Right atrium auricular region (tissue), 2 donors: ENCODE measurements at regions not wholly inside any gene's neighbourhood (a gene's known extent, or its start where the extent isn't known, plus 50 kb on each side); places are given as distances from the start of the nearest gene placed in this dataset.

Source experiments
- DNase-seq: peaks from one replicate; pipeline ENCODE4 v3.0.0-alpha.2; 2019; ENCODE audit warnings: low spot score
- H3K27ac ChIP-seq, 2 donors: fragments of 200-600 bp; sonication (generic); 1 replicate in 1 of 2; 2 replicates in 1 of 2; pipeline ENCODE4 v1.5.1; 2016 to 2019
- H3K27me3 ChIP-seq, 2 donors: fragments of 200-600 bp; sonication (generic); one replicate each; pipeline versions ENCODE4 v1.5.1 to v1.6.0; 2017 to 2019
- H3K36me3 ChIP-seq: fragments of 200-600 bp; sonication (generic); one replicate; pipeline ENCODE4 v1.5.1; 2016
- H3K4me1 ChIP-seq, 2 donors: fragments of 200-600 bp; sonication (generic); one replicate each; pipeline versions ENCODE4 v1.5.1 to v1.6.0; 2017 to 2019
- H3K4me3 ChIP-seq, 2 donors: fragments of 200-600 bp; sonication (generic); 1 replicate in 1 of 2; 2 replicates in 1 of 2; pipeline ENCODE4 v1.5.1; 2017 to 2019; ENCODE audit warnings: mild to moderate bottlenecking in 1 of 2, moderate library complexity in 1 of 2
- H3K9me3 ChIP-seq, 2 donors: fragments of 200-600 bp; sonication (generic); one replicate each; pipeline ENCODE4 v1.5.1; 2019
- TF ChIP-seq, protein P1 (sequence below), 2 donors: fragments of 200-600 bp; sonication (generic); IDR thresholded peaks; one replicate each; pipeline ENCODE4 v1.5.1; 2019; ENCODE audit warnings: antibody characterized with exemption in 2 of 2

DNA sequence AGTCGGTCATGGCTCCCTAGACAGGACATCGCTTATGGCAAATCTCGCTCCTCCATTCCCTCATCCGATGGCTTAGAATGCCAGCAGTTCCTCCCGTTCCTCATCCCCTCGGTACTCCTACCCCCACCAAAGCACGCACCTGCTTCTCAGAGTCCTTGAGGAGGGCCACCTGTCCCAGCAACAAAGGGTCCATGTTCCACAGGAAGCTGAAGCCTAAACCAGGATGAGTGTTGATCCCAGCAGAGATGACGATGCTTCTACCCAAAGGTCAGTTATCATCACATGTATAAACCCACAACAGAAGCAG is 111.2 kb downstream of the THBS2 start:
- H3K9me3 ChIP-seq: no peaks in the 10 kb centered on the region
- no peaks in the 10 kb centered on the region for H3K27me3 ChIP-seq
- TF ChIP-seq, protein P1, sequence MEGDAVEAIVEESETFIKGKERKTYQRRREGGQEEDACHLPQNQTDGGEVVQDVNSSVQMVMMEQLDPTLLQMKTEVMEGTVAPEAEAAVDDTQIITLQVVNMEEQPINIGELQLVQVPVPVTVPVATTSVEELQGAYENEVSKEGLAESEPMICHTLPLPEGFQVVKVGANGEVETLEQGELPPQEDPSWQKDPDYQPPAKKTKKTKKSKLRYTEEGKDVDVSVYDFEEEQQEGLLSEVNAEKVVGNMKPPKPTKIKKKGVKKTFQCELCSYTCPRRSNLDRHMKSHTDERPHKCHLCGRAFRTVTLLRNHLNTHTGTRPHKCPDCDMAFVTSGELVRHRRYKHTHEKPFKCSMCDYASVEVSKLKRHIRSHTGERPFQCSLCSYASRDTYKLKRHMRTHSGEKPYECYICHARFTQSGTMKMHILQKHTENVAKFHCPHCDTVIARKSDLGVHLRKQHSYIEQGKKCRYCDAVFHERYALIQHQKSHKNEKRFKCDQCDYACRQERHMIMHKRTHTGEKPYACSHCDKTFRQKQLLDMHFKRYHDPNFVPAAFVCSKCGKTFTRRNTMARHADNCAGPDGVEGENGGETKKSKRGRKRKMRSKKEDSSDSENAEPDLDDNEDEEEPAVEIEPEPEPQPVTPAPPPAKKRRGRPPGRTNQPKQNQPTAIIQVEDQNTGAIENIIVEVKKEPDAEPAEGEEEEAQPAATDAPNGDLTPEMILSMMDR (IDR thresholded peaks at IDR 0.05): no peak
- H3K4me3 ChIP-seq: no peak overlapping the region
- H3K4me1 ChIP-seq: peaks cover 0 to 15% of the 10 kb centered on the region in 2 donors
- H3K36me3 ChIP-seq: no peaks in the 10 kb centered on the region
- DNase-seq: no peak
- peak overlapping the region; percentile 49 to 60 for H3K27ac ChIP-seq

- DNase-seq: peak; percentile 77
- TF ChIP-seq, protein P1 (IDR thresholded peaks at IDR 0.05): no peak
- Histone ChIP-seq H3K4me3 (no peak overlapping the region), H3K27ac (peak overlapping the region; percentile 52 to 60), H3K36me3 (no peaks in the 10 kb centered on the region), H3K27me3 (no peaks in the 10 kb centered on the region), H3K4me1 (peaks cover 0 to 15% of the 10 kb centered on the region in 2 donors), H3K9me3 (no peaks in the 10 kb centered on the region)
These were observed 111.7 kb downstream of the THBS2 start for GRCh38 chr6:169141671-169142537.

GRCh38 chr6:169140986-169141495 is 112.6 kb downstream of the THBS2 start:
- Histone ChIP-seq H3K36me3 (no peaks in the 10 kb centered on the region), H3K4me3 (no peak overlapping the region), H3K27me3 (no peaks in the 10 kb centered on the region), H3K9me3 (no peaks in the 10 kb centered on the region), H3K4me1 (peaks cover 0 to 15% of the 10 kb centered on the region in 2 donors), H3K27ac (peak overlapping the region; percentile 52 to 60)
- TF ChIP-seq, protein P1 (IDR thresholded peaks at IDR 0.05): no peak
- no peak for DNase-seq

DNA sequence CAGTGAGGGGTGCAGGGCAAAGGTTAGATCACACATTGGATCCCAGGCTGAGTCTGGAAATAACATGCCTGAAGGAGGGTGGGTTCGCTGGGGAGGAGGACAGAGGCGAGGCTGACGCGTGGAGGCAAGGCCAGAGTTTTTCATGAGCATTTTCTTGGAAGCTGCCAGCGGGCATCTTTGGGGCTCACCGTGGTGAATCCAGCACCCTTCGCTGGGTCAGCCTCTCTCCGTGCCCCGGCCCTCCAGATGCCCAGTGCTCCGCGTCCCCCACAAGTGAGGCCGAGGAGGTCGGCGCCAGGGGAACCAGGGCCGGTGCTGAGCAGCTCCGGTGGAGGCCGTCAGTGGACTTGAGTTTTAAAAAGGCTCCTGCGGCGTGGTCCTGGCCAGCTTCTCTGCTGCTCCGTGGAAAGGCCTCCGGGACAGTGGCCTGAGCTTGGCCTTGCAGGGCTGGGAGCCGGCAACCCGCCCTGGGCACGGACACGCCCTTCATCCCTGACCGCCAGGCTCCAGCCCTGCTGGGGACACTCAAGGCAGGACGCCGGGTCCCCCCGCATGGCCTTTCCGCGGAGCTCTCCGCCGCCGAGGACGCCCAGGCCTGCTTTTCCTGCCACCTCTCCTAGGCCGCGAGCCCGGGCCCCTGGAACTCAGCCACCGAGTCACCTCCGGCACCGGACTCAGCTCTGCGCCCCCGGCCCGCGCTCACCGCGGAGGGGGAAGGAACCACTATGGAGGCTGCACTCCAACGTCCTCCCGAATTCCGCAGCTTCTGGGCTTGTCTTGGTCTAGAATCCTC is 114.3 kb downstream of the THBS2 start:
- no peak overlapping the region for H3K27ac ChIP-seq
- H3K9me3 ChIP-seq: no peaks in the 10 kb centered on the region
- DNase-seq: no peak
- no peaks in the 10 kb centered on the region for H3K27me3 ChIP-seq
- H3K4me3 ChIP-seq: no peak overlapping the region
- peaks cover 0 to 15% of the 10 kb centered on the region in 2 donors for H3K4me1 ChIP-seq
- TF ChIP-seq, protein P1 (IDR thresholded peaks at IDR 0.05): no peak
- H3K36me3 ChIP-seq: no peaks in the 10 kb centered on the region

DNA sequence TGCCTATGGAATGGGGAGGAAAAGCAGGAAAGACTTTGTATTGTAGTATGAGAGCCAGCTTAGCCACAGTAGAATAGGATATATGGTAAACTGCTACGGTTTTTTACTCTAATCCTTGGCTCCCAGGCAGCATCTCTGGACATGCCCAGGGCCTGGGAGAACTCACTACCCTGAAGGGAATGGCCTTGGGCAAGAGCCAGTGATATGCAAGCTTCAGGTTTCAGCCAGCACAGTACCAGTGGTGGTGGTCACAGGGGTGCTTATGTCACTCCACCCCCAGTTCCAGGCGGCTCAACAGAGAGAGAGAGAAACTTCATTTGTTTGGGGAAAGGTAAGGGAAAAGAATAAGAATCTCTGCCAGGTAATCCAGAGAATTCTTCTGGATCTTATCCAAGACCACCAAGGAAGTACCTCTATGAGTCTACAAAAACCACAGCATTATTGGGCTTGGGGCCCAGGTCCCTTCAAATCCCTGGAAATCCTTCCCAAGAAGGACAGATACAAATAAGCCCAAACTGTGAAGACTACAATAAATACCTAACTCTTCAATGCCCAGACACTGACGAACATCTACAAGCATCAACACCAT is 121.2 kb downstream of the THBS2 start:
- no peak overlapping the region for H3K27ac ChIP-seq
- TF ChIP-seq, protein P1 (IDR thresholded peaks at IDR 0.05): no peak
- no peak for DNase-seq
- no peaks in the 10 kb centered on the region for H3K4me1 ChIP-seq
- no peaks in the 10 kb centered on the region for H3K27me3 ChIP-seq
- no peaks in the 10 kb centered on the region for H3K9me3 ChIP-seq
- H3K36me3 ChIP-seq: no peaks in the 10 kb centered on the region
- H3K4me3 ChIP-seq: no peak overlapping the region
